ENCODE measurements at regions not wholly inside any gene's neighbourhood (a gene's known extent, or its start where the extent isn't known, plus 50 kb on each side); places are given as distances from the start of the nearest gene placed in this dataset.

DNA sequence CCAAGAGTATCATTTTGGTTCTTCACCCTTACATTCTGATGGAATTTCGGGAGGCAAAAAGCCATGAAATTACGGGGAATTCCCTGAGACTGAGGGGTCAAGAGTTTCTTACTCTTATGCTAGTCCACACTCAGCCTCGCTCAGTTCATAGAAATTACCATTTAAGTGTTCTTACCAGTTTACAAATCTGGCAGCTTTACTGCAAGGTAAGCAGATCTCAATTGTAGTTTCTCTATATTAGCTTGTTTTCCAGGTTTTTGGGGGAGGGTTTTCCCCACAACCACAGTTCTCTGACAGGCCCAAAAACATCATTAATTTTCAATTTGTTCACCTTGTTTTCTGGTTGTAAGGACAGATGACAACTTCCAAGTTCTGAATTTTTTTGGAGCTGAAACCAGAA lies 1028.4 kb downstream of the FAM181B start:
- TF ChIP-seq, protein P1, sequence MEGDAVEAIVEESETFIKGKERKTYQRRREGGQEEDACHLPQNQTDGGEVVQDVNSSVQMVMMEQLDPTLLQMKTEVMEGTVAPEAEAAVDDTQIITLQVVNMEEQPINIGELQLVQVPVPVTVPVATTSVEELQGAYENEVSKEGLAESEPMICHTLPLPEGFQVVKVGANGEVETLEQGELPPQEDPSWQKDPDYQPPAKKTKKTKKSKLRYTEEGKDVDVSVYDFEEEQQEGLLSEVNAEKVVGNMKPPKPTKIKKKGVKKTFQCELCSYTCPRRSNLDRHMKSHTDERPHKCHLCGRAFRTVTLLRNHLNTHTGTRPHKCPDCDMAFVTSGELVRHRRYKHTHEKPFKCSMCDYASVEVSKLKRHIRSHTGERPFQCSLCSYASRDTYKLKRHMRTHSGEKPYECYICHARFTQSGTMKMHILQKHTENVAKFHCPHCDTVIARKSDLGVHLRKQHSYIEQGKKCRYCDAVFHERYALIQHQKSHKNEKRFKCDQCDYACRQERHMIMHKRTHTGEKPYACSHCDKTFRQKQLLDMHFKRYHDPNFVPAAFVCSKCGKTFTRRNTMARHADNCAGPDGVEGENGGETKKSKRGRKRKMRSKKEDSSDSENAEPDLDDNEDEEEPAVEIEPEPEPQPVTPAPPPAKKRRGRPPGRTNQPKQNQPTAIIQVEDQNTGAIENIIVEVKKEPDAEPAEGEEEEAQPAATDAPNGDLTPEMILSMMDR (IDR thresholded peaks at IDR 0.05; ENCODE audit: low read depth, low read length, poor library complexity, severe bottlenecking): no peak
- TF ChIP-seq EZH2phosphoT487 (IDR thresholded peaks at IDR 0.05; ENCODE audit: borderline replicate concordance, low read length): no peak
